ENCODE measurements at regions not wholly inside any gene's neighbourhood (a gene's known extent, or its start where the extent isn't known, plus 50 kb on each side); places are given as distances from the start of the nearest gene placed in this dataset.
"Not testable (repeated sequence)": the region's sequence is repeated elsewhere in the genome, so short reads cannot be mapped to it uniquely, and the experiment has no call there.

GRCh38 chr3:20256144-20256543 is 70.1 kb upstream of the SGO1 start:
- no peak overlapping the region for H3K27ac Mint-ChIP-seq
- H3K4me3 Mint-ChIP-seq = no peak overlapping the region
- CTCF ChIA-PET = no interaction called here
- no peaks in the 10 kb centered on the region for H3K9me3 Mint-ChIP-seq
- no peaks in the 10 kb centered on the region for H3K36me3 Mint-ChIP-seq
- H3K4me1 Mint-ChIP-seq = no peaks in the 10 kb centered on the region
- no peak for DNase-seq
- H3K27me3 Mint-ChIP-seq = no peaks in the 10 kb centered on the region

- Mint-ChIP-seq H3K4me3 (no peak overlapping the region), H3K9me3 (no peaks in the 10 kb centered on the region), H3K27me3 (no peaks in the 10 kb centered on the region), H3K27ac (no peak overlapping the region), H3K4me1 (no peaks in the 10 kb centered on the region), H3K36me3 (no peaks in the 10 kb centered on the region)
- CTCF ChIA-PET = no interaction called here
- DNase-seq = no peak
These were observed 68.5 kb upstream of the SGO1 start for GRCh38 chr3:20254268-20255117.

GRCh38 chr3:20250786-20251185 is 64.8 kb upstream of the SGO1 start:
- Mint-ChIP-seq H3K27ac (no peak overlapping the region), H3K36me3 (no peaks in the 10 kb centered on the region), H3K27me3 (no peaks in the 10 kb centered on the region), H3K9me3 (peaks cover 3% of the 10 kb centered on the region), H3K4me3 (no peak overlapping the region), H3K4me1 (no peaks in the 10 kb centered on the region)
- CTCF ChIA-PET = no interaction called here
- DNase-seq = no peak

GRCh38 chr3:20250314-20250713 is 64.3 kb upstream of the SGO1 start:
- Mint-ChIP-seq H3K4me1 (no peaks in the 10 kb centered on the region), H3K36me3 (no peaks in the 10 kb centered on the region), H3K4me3 (no peak overlapping the region), H3K9me3 (peaks cover 3% of the 10 kb centered on the region), H3K27ac (no peak overlapping the region), H3K27me3 (no peaks in the 10 kb centered on the region)
- CTCF ChIA-PET = no interaction called here
- DNase-seq = no peak

GRCh38 chr3:20246662-20247061 is 60.7 kb upstream of the SGO1 start:
- no peaks in the 10 kb centered on the region for H3K36me3 Mint-ChIP-seq
- H3K4me1 Mint-ChIP-seq = no peaks in the 10 kb centered on the region
- CTCF ChIA-PET = no interaction called here
- no peaks in the 10 kb centered on the region for H3K27me3 Mint-ChIP-seq
- H3K27ac Mint-ChIP-seq = no peak overlapping the region
- DNase-seq = no peak
- H3K9me3 Mint-ChIP-seq = peaks cover 3% of the 10 kb centered on the region
- H3K4me3 Mint-ChIP-seq = no peak overlapping the region

- peaks cover 4% of the 10 kb centered on the region for H3K27me3 Mint-ChIP-seq
- H3K36me3 Mint-ChIP-seq = no peaks in the 10 kb centered on the region
- DNase-seq = no peak
- no peak overlapping the region for H3K27ac Mint-ChIP-seq
- no peaks in the 10 kb centered on the region for H3K4me1 Mint-ChIP-seq
- CTCF ChIA-PET = no interaction called here
- peaks cover 3% of the 10 kb centered on the region for H3K9me3 Mint-ChIP-seq
- H3K4me3 Mint-ChIP-seq = no peak overlapping the region
These were observed 59.8 kb upstream of the SGO1 start for GRCh38 chr3:20245781-20246180.

GRCh38 chr3:20240154-20240883 is 54.3 kb upstream of the SGO1 start:
- Mint-ChIP-seq H3K36me3 (no peaks in the 10 kb centered on the region), H3K27me3 (peaks cover 7% of the 10 kb centered on the region), H3K9me3 (no peaks in the 10 kb centered on the region), H3K4me3 (no peak overlapping the region), H3K27ac (no peak overlapping the region), H3K4me1 (no peaks in the 10 kb centered on the region)
- no peak for DNase-seq
- CTCF ChIA-PET = no interaction called here

- H3K27me3 Mint-ChIP-seq, H3K4me3 Mint-ChIP-seq, CTCF ChIA-PET, H3K9me3 Mint-ChIP-seq, H3K36me3 Mint-ChIP-seq, H3K4me1 Mint-ChIP-seq, DNase-seq, H3K27ac Mint-ChIP-seq: not testable (repeated sequence)
These were observed 52.2 kb upstream of the SGO1 start for GRCh38 chr3:20238199-20238598.

GRCh38 chr3:20236603-20237002 is 50.6 kb upstream of the SGO1 start:
- no peaks in the 10 kb centered on the region for H3K9me3 Mint-ChIP-seq
- no peak for DNase-seq
- H3K4me3 Mint-ChIP-seq = no peak overlapping the region
- H3K36me3 Mint-ChIP-seq = no peaks in the 10 kb centered on the region
- H3K27me3 Mint-ChIP-seq = peaks cover 7% of the 10 kb centered on the region
- CTCF ChIA-PET = interaction anchor here (1.7 kb wide), 1 partner anchor 12 kb away, joined by 4 read pairs; no protein-coding TSS in a partner anchor
- no peaks in the 10 kb centered on the region for H3K4me1 Mint-ChIP-seq
- H3K27ac Mint-ChIP-seq = no peak overlapping the region

Data from activated naive CD4-positive, alpha-beta T cell treated with anti-CD3 and anti-CD28 coated beads, Interleukin-2, amount 10 ng/mL, durations not matched to agents 7 days and 5 days (primary cell).